Liver (tissue), 8 donors: ENCODE measurements at regions not wholly inside any gene's neighbourhood (a gene's known extent, or its start where the extent isn't known, plus 50 kb on each side); places are given as distances from the start of the nearest gene placed in this dataset.

Experiments
- DNase-seq: peaks from one replicate; pipeline ENCODE4 v3.0.0-alpha.2; 2017; ENCODE audit warnings: low spot score
- H3K27ac ChIP-seq, 2 donors: one replicate each; pipeline ENCODE4 v1.7.0; 2013; ENCODE audit warnings: inconsistent platforms in 2 of 2, low read length in 2 of 2, control low read depth in 1 of 2, low read depth in 1 of 2, mild to moderate bottlenecking in 1 of 2
- H3K27me3 ChIP-seq, 4 donors: one replicate each; pipeline versions ENCODE4 v1.6.1 to v1.7.0; 2013; ENCODE audit warnings: low read length in 3 of 4, inconsistent platforms in 1 of 4, mild to moderate bottlenecking in 1 of 4, moderate library complexity in 1 of 4; ENCODE audit not compliant: control insufficient read depth in 4 of 4, insufficient read depth in 4 of 4
- H3K36me3 ChIP-seq, 4 donors: one replicate each; pipeline versions ENCODE4 v1.6.1 to v1.7.0; 2013; ENCODE audit warnings: low read length in 3 of 4, mild to moderate bottlenecking in 3 of 4, low read depth in 1 of 4, moderate library complexity in 1 of 4; ENCODE audit not compliant: control insufficient read depth in 4 of 4, insufficient read depth in 3 of 4
- H3K4me1 ChIP-seq, 4 donors: one replicate each; pipeline versions ENCODE4 v1.6.1 to v1.7.0; 2013; ENCODE audit warnings: low read length in 3 of 4, mild to moderate bottlenecking in 3 of 4, moderate library complexity in 1 of 4; ENCODE audit not compliant: control insufficient read depth in 4 of 4, insufficient read depth in 4 of 4
- H3K4me3 ChIP-seq, 3 donors: one replicate each; pipeline versions ENCODE4 v1.6.1 to v1.7.0; 2013; ENCODE audit warnings: low read length in 3 of 3, control low read depth in 1 of 3, low read depth in 1 of 3, mild to moderate bottlenecking in 1 of 3
- H3K9ac ChIP-seq, 2 donors: one replicate each; pipeline ENCODE4 v1.7.0; 2013; ENCODE audit warnings: low read length in 2 of 2, mild to moderate bottlenecking in 2 of 2, moderate library complexity in 2 of 2, control low read depth in 1 of 2, low read depth in 1 of 2
- H3K9me3 ChIP-seq, 4 donors: one replicate each; pipeline versions ENCODE4 v1.6.1 to v1.7.0; 2013; ENCODE audit warnings: low read length in 3 of 4; ENCODE audit not compliant: control insufficient read depth in 4 of 4
- ATF3 ChIP-seq: IDR thresholded peaks from 2 replicates; pipeline ENCODE4 v1.6.1; 2016; ENCODE audit warnings: antibody characterized with exemption
- EGR1 ChIP-seq, 2 donors: IDR thresholded peaks; 2 replicates each; pipeline ENCODE4 v1.6.1; 2016 to 2018; ENCODE audit warnings: antibody characterized with exemption in 2 of 2, low read depth in 2 of 2
- FOXA1 ChIP-seq: IDR thresholded peaks from 2 replicates; pipeline ENCODE4 v1.6.1; 2016; ENCODE audit warnings: antibody characterized with exemption
- FOXA2 ChIP-seq: IDR thresholded peaks from 2 replicates; pipeline ENCODE4 v1.6.1; 2016; ENCODE audit warnings: antibody characterized with exemption
- GABPA ChIP-seq, 2 donors: IDR thresholded peaks in 1 of 2; conservative IDR thresholded peaks in 1 of 2; 2 replicates each; pipeline ENCODE4 v1.6.1; 2016; ENCODE audit warnings: antibody characterized with exemption in 2 of 2, mild to moderate bottlenecking in 1 of 2, moderate library complexity in 1 of 2
- HNF4A ChIP-seq, 2 donors: conservative IDR thresholded peaks; 2 replicates each; pipeline ENCODE4 v1.6.1; 2016; ENCODE audit warnings: antibody characterized with exemption in 2 of 2, mild to moderate bottlenecking in 2 of 2
- HNF4G ChIP-seq: IDR thresholded peaks from 2 replicates; pipeline ENCODE4 v1.6.1; 2016; ENCODE audit warnings: antibody characterized with exemption
- JUND ChIP-seq, 2 donors: IDR thresholded peaks; 2 replicates each; pipeline ENCODE4 v1.6.1; 2016; ENCODE audit warnings: antibody characterized with exemption in 2 of 2
- MAX ChIP-seq: IDR thresholded peaks from 2 replicates; pipeline ENCODE4 v1.6.1; 2016; ENCODE audit warnings: antibody characterized with exemption
- NR2F2 ChIP-seq: IDR thresholded peaks from 2 replicates; pipeline ENCODE4 v1.6.1; 2016; ENCODE audit warnings: antibody characterized with exemption
- RAD21 ChIP-seq, 2 donors: IDR thresholded peaks; 2 replicates each; pipeline ENCODE4 v1.6.1; 2016; ENCODE audit warnings: antibody characterized with exemption in 2 of 2, mild to moderate bottlenecking in 2 of 2
- REST ChIP-seq: IDR thresholded peaks from 2 replicates; pipeline ENCODE4 v1.6.1; 2016; ENCODE audit warnings: antibody characterized with exemption, mild to moderate bottlenecking
- RXRA ChIP-seq, 2 donors: IDR thresholded peaks; 2 replicates each; pipeline ENCODE4 v1.6.1; 2017 to 2018; ENCODE audit warnings: antibody characterized with exemption in 2 of 2, mild to moderate bottlenecking in 1 of 2
- SP1 ChIP-seq: IDR thresholded peaks from 2 replicates; pipeline ENCODE4 v1.6.1; 2018; ENCODE audit warnings: antibody characterized with exemption, mild to moderate bottlenecking
- TAF1 ChIP-seq: conservative IDR thresholded peaks from 2 replicates; pipeline ENCODE4 v1.6.1; 2016; ENCODE audit warnings: antibody characterized with exemption, mild to moderate bottlenecking
- YY1 ChIP-seq: IDR thresholded peaks from 2 replicates; pipeline ENCODE4 v1.6.1; 2016; ENCODE audit warnings: antibody characterized with exemption, mild to moderate bottlenecking
- whole genome bisulfite sequencing: extraction: QIAGEN DNeasy Blood & Tissue Kit; methylation state at CpG from one replicate; pipeline ENCODE4 v1.1.7; 2013; 5-methylcytosine and 5-hydroxymethylcytosine counted together
- TF ChIP-seq, protein P1 (sequence below): fragments of 150-350 bp; IDR thresholded peaks from 2 replicates; pipeline ENCODE4 v1.5.1; 2017; ENCODE audit warnings: improper control_type of control experiment, low read depth, low read length; ENCODE audit not compliant: missing input control
- donor health status: healthy.
- donor health status: healthy.
- donor health status: healthy.
- donor health status: healthy.
- donor health status: healthy.

- H3K9me3 ChIP-seq = no peaks in the 10 kb centered on the region
- no peak overlapping the region for H3K9ac ChIP-seq
- TF ChIP-seq GABPA (IDR thresholded peaks at IDR 0.05 in 1 of 2, conservative IDR thresholded peaks at IDR 0.05 in 1 of 2) (no peak), REST (no peak), ATF3 (no peak), JUND (IDR thresholded peaks at IDR 0.05) (no peak), HNF4G (no peak), NR2F2 (no peak), SP1 (no peak), FOXA1 (no peak), EGR1 (IDR thresholded peaks at IDR 0.05; ENCODE audit: low read depth in 2 of 2) (no peak)
- TF ChIP-seq, protein P1, sequence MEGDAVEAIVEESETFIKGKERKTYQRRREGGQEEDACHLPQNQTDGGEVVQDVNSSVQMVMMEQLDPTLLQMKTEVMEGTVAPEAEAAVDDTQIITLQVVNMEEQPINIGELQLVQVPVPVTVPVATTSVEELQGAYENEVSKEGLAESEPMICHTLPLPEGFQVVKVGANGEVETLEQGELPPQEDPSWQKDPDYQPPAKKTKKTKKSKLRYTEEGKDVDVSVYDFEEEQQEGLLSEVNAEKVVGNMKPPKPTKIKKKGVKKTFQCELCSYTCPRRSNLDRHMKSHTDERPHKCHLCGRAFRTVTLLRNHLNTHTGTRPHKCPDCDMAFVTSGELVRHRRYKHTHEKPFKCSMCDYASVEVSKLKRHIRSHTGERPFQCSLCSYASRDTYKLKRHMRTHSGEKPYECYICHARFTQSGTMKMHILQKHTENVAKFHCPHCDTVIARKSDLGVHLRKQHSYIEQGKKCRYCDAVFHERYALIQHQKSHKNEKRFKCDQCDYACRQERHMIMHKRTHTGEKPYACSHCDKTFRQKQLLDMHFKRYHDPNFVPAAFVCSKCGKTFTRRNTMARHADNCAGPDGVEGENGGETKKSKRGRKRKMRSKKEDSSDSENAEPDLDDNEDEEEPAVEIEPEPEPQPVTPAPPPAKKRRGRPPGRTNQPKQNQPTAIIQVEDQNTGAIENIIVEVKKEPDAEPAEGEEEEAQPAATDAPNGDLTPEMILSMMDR = no peak
- no peak overlapping the region for H3K27ac ChIP-seq
- DNase-seq = no peak
- no peak overlapping the region for H3K4me3 ChIP-seq
- H3K27me3 ChIP-seq = no peaks in the 10 kb centered on the region
- H3K4me1 ChIP-seq = no peaks in the 10 kb centered on the region
- no peaks in the 10 kb centered on the region for H3K36me3 ChIP-seq
- WGBS = 86% methylated on average over 2 of the region's 2 CpGs
These were observed 158.6 kb upstream of the RAP2B start for GRCh38 chr3:153003441-153003840.

- whole genome bisulfite sequencing = 73% methylated on average over 1 of the region's 1 CpG
- no peak overlapping the region for H3K9ac ChIP-seq
- no peak for DNase-seq
- H3K9me3 ChIP-seq = no peaks in the 10 kb centered on the region
- H3K4me1 ChIP-seq = no peaks in the 10 kb centered on the region
- H3K36me3 ChIP-seq = no peaks in the 10 kb centered on the region
- TF ChIP-seq JUND (IDR thresholded peaks at IDR 0.05) (no peak), TAF1 (no peak), NR2F2 (no peak), FOXA2 (no peak), HNF4A (conservative IDR thresholded peaks at IDR 0.05) (no peak), SP1 (no peak), FOXA1 (no peak), MAX (no peak), RXRA (IDR thresholded peaks at IDR 0.05) (no peak), HNF4G (no peak), REST (no peak), YY1 (no peak), RAD21 (IDR thresholded peaks at IDR 0.05) (no peak)
- TF ChIP-seq, protein P1 = no peak
- no peaks in the 10 kb centered on the region for H3K27me3 ChIP-seq
- H3K27ac ChIP-seq = no peak overlapping the region
- H3K4me3 ChIP-seq = no peak overlapping the region
These were observed 158.2 kb upstream of the RAP2B start for GRCh38 chr3:153003862-153004261.
